Heart left ventricle (tissue), 13 donors: ENCODE measurements at regions not wholly inside any gene's neighbourhood (a gene's known extent, or its start where the extent isn't known, plus 50 kb on each side); places are given as distances from the start of the nearest gene placed in this dataset.
"Not testable (repeated sequence)": the region's sequence is repeated elsewhere in the genome, so short reads cannot be mapped to it uniquely, and the experiment has no call there.

ENCODE experiments used
- CTCF ChIP-seq, 12 donors: fragments of 200-600 bp; sonication (generic) in 4 of 12; IDR thresholded peaks; one replicate each; pipeline versions ENCODE4 v1.5.0 to v1.8.0; 2018 to 2022; ENCODE audit warnings: antibody characterized with exemption in 12 of 12, mild to moderate bottlenecking in 5 of 12
- POLR2A ChIP-seq, 2 donors: fragments of 450-650 bp; IDR thresholded peaks; one replicate each; pipeline ENCODE4 v1.6.1; 2017; ENCODE audit warnings: antibody characterized with exemption in 2 of 2, mild to moderate bottlenecking in 2 of 2, moderate library complexity in 2 of 2
- donor health status: ischemic (EF 13 %, LVEDD 7.1; RV severe dilation, severe dysfunction).
- donor health status: DM: no; HTN: yes; CAD: no.
- donor health status: DM: no; HTN: no; CAD: no.
- donor health status: ischemic (EF 25% LVEDD 6.9; RV normal size, moderate dysfunction).
- donor health status: ischemic (EF 25% LVEDD 5.7; RV mildly dilated, moderate dysfunction).
- donor health status: ischemic (EF 35%, LVEDD 5.7; RV mildly dilated, moderate dysfunction).
- donor health status: nonischemic (EF 11% LVEDD 7.7; RV severe dilation, severe dysfunction).
- donor health status: DM: yes; HTN: yes; CAD: no.
- donor health status: PGD.
- donor health status: ischemic (EF 29% LVEDD 5.4; RV normal size, mild dysfunction).
- donor health status: nonischemic (EF 23%, LVEDD 6.1; RV moderate dilation, normal function).

- TF ChIP-seq CTCF, POLR2A (IDR thresholded peaks at IDR 0.05): not testable (repeated sequence)
Observed at GRCh38 chr4:9522903-9523302, 78.7 kb downstream of the DEFB131A start.
